Stomach (tissue), 4 donors: ENCODE measurements at regions not wholly inside any gene's neighbourhood (a gene's known extent, or its start where the extent isn't known, plus 50 kb on each side); places are given as distances from the start of the nearest gene placed in this dataset.

Experiments
- POLR2A ChIP-seq, 4 donors: fragments of 450-650 bp; IDR thresholded peaks; one replicate each; pipeline ENCODE4 v1.6.1; 2016; ENCODE audit warnings: antibody characterized with exemption in 4 of 4, control low read depth in 2 of 4, mild to moderate bottlenecking in 1 of 4, moderate library complexity in 1 of 4
- POLR2AphosphoS5 ChIP-seq, 3 donors: sonication (generic); formaldehyde crosslinking; IDR thresholded peaks; one replicate each; pipeline ENCODE4 v1.6.1; 2016; ENCODE audit warnings: antibody characterized with exemption in 3 of 3
- TF ChIP-seq, protein P1 (sequence below), 7 experiments: fragments of 450-650 bp in 4 of 7; fragments of 200-600 bp in 3 of 7; sonication (generic) in 3 of 7; IDR thresholded peaks; one replicate each; pipeline ENCODE4 v1.5.1; 2016 to 2019; ENCODE audit warnings: antibody characterized with exemption in 7 of 7, control low read depth in 2 of 7, mild to moderate bottlenecking in 1 of 7

DNA sequence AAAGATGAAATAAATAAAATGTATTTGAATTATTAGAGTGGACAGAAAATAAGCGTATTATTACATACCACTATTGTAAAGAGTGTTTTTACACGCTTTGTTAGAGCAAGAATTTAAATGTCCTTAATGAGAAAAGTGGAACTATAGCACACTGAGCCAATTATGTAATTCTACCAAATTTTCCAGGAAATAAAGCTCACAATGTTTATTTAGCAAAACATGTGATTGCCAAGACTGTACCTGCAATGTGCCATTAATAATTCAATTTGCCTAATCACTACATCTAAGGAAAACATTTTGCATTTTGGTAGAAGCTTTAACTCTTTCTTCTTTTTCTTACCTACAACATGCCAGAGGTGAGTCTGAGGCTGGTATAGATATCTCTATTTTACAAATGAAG lies 58.7 kb upstream of the PHACTR1 start:
- TF ChIP-seq, protein P1, sequence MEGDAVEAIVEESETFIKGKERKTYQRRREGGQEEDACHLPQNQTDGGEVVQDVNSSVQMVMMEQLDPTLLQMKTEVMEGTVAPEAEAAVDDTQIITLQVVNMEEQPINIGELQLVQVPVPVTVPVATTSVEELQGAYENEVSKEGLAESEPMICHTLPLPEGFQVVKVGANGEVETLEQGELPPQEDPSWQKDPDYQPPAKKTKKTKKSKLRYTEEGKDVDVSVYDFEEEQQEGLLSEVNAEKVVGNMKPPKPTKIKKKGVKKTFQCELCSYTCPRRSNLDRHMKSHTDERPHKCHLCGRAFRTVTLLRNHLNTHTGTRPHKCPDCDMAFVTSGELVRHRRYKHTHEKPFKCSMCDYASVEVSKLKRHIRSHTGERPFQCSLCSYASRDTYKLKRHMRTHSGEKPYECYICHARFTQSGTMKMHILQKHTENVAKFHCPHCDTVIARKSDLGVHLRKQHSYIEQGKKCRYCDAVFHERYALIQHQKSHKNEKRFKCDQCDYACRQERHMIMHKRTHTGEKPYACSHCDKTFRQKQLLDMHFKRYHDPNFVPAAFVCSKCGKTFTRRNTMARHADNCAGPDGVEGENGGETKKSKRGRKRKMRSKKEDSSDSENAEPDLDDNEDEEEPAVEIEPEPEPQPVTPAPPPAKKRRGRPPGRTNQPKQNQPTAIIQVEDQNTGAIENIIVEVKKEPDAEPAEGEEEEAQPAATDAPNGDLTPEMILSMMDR (IDR thresholded peaks at IDR 0.05) = no peak
- TF ChIP-seq POLR2A (IDR thresholded peaks at IDR 0.05) (no peak), POLR2AphosphoS5 (IDR thresholded peaks at IDR 0.05) (no peak)
